ENCODE measurements at regions not wholly inside any gene's neighbourhood (a gene's known extent, or its start where the extent isn't known, plus 50 kb on each side); places are given as distances from the start of the nearest gene placed in this dataset.

DNA sequence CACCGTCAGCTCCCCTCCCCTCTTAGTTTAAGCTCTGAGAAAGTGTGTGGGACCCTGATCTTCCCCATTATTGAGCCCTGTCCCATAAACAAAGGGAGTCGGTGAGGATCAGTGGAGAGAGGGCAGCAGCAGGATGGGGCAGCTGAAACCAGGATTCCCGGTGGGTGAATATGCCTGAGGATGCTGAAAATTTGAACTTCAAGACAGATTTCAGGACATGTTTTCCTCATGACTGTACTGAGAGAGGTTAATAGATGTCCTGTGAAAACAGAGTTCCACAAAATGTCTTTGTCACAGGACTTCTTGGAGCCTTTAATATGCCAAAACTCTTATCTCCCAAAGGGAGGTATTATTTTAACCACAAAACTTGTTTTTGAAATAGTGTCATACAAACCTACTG is 53.5 kb upstream of the SLC22A16 start:
- TF ChIP-seq CTCF (conservative IDR thresholded peaks at IDR 0.05; ENCODE audit: low read depth, low read length) (no peak), CHD1 (IDR thresholded peaks at IDR 0.05; ENCODE audit: low read depth, low read length) (no peak), USF2 (IDR thresholded peaks at IDR 0.05; ENCODE audit: low read depth, low read length) (no peak), POLR2A (IDR thresholded peaks at IDR 0.05; ENCODE audit: low read depth, low read length) (no peak), NFE2L2 (IDR thresholded peaks at IDR 0.05; ENCODE audit: low read depth, low read length) (no peak)
- TF ChIP-seq, protein P1, sequence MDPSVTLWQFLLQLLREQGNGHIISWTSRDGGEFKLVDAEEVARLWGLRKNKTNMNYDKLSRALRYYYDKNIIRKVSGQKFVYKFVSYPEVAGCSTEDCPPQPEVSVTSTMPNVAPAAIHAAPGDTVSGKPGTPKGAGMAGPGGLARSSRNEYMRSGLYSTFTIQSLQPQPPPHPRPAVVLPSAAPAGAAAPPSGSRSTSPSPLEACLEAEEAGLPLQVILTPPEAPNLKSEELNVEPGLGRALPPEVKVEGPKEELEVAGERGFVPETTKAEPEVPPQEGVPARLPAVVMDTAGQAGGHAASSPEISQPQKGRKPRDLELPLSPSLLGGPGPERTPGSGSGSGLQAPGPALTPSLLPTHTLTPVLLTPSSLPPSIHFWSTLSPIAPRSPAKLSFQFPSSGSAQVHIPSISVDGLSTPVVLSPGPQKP (IDR thresholded peaks at IDR 0.05; ENCODE audit: borderline replicate concordance, low read depth, low read length): no peak
